GM23248 (cell line): ENCODE measurements at regions not wholly inside any gene's neighbourhood (a gene's known extent, or its start where the extent isn't known, plus 50 kb on each side); places are given as distances from the start of the nearest gene placed in this dataset.

Source experiments
- DNase-seq: peaks from one replicate; pipeline ENCODE4 v3.0.0-alpha.2; 2015
- H2AFZ ChIP-seq: fragments of 200-600 bp; sonication (generic); 2 replicates; pipeline ENCODE4 v1.6.1; 2016; ENCODE audit warnings: antibody characterized with exemption
- H3F3A ChIP-seq: fragments of 200-600 bp; sonication (generic); 2 replicates; pipeline ENCODE4 v1.6.1; 2016; ENCODE audit warnings: mild to moderate bottlenecking, antibody characterized with exemption, mixed run types; ENCODE audit not compliant: insufficient read depth
- H3K27ac ChIP-seq: fragments of 200-600 bp; sonication (generic); 2 replicates; pipeline ENCODE4 v1.5.1; 2016; ENCODE audit warnings: mild to moderate bottlenecking
- H3K27me3 ChIP-seq: fragments of 200-600 bp; sonication (generic); replicated peaks from 2 replicates; pipeline ENCODE4 v1.6.1; 2016; ENCODE audit warnings: mild to moderate bottlenecking; ENCODE audit not compliant: insufficient read depth
- H3K36me3 ChIP-seq: fragments of 200-600 bp; sonication (generic); 2 replicates; pipeline ENCODE4 v1.6.1; 2016; ENCODE audit warnings: low read depth, mild to moderate bottlenecking
- H3K4me1 ChIP-seq: fragments of 200-600 bp; sonication (generic); 2 replicates; pipeline ENCODE4 v1.6.1; 2016; ENCODE audit warnings: mild to moderate bottlenecking; ENCODE audit not compliant: insufficient read depth
- H3K4me2 ChIP-seq: fragments of 200-600 bp; sonication (generic); one replicate; pipeline ENCODE4 v1.6.1; 2016; ENCODE audit warnings: mild to moderate bottlenecking; ENCODE audit not compliant: unreplicated experiment
- H3K4me3 ChIP-seq: fragments of 200-600 bp; sonication (generic); 2 replicates; pipeline ENCODE4 v1.5.1; 2016; ENCODE audit warnings: mild to moderate bottlenecking
- H3K79me2 ChIP-seq: fragments of 200-600 bp; sonication (generic); 2 replicates; pipeline ENCODE4 v1.6.1; 2016; ENCODE audit warnings: mild to moderate bottlenecking; ENCODE audit not compliant: insufficient read depth
- H3K9ac ChIP-seq: fragments of 200-600 bp; sonication (generic); 2 replicates; pipeline ENCODE4 v1.6.1; 2016; ENCODE audit warnings: mild to moderate bottlenecking
- H3K9me2 ChIP-seq: fragments of 200-600 bp; sonication (generic); 2 replicates; pipeline ENCODE4 v1.6.1; 2016; ENCODE audit warnings: mixed run types, mild to moderate bottlenecking, moderate library complexity; ENCODE audit not compliant: insufficient read depth
- H3K9me3 ChIP-seq: fragments of 200-600 bp; sonication (generic); one replicate; pipeline ENCODE4 v1.6.1; 2017; ENCODE audit warnings: low read depth
- H4K20me1 ChIP-seq: fragments of 200-600 bp; sonication (generic); 2 replicates; pipeline ENCODE4 v1.6.0; 2016; ENCODE audit not compliant: insufficient read depth
- EZH2 ChIP-seq: fragments of 200-600 bp; sonication (generic); IDR thresholded peaks from 2 replicates; pipeline ENCODE4 v1.6.1; 2018; ENCODE audit warnings: antibody characterized with exemption, mild to moderate bottlenecking; ENCODE audit not compliant: insufficient read depth, poor library complexity, severe bottlenecking
- EZH2phosphoT487 ChIP-seq: fragments of 200-600 bp; sonication (generic); IDR thresholded peaks from 2 replicates; pipeline ENCODE4 v1.6.1; 2018; ENCODE audit warnings: antibody characterized with exemption, moderate library complexity, mild to moderate bottlenecking, low read depth; ENCODE audit not compliant: insufficient read depth
- WGBS, 2 experiments: methylation state at CpG; one replicate each; pipeline ENCODE4 v1.1.6; 2015 to 2017; ENCODE audit warnings: low lambda C conversion rate in 2 of 2, low coverage in 1 of 2; ENCODE audit errors: missing lambda C conversion rate in 2 of 2; 5-methylcytosine and 5-hydroxymethylcytosine counted together
- in situ Hi-C: fragments of 300-500 bp; cut with MboI; formaldehyde crosslinking; loops from 2 replicates; pipeline ENCODE4 v1.15.0; 2020

DNA sequence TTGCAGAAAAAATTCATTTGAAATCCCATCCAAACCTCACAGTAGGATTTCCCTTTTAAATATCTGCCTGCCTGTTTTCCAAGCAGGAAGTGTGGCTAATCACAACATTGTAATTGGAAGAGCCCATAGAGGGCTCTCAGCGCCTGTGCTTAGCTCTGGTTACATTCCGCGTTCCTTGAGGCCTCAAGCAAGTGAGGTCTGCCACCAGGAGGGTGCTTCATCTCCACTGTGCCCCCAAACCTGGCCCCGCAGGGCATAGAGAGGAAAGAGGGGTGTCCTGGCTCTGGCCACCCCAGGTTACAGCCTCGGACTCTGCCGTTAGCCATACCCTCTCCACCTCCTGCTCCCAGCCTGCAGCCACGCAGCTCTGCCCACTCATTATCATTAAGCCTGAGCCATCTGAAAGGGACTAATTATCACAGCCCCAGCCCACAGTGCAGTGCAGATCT, 214.8 kb downstream of the SP3 start:
- Histone ChIP-seq H3F3A (no peaks in the 10 kb centered on the region), H3K9me3 (no peaks in the 10 kb centered on the region), H3K4me1 (no peaks in the 10 kb centered on the region), H3K9me2 (no peaks in the 10 kb centered on the region), H3K36me3 (no peaks in the 10 kb centered on the region), H3K9ac (no peak overlapping the region), H2AFZ (peak overlapping the region; percentile 71), H3K27ac (no peak overlapping the region), H3K4me2 (no peak overlapping the region), H3K4me3 (no peak overlapping the region; the same call in 1 of the 2 replicates), H3K79me2 (no peaks in the 10 kb centered on the region), H4K20me1 (no peaks in the 10 kb centered on the region), H3K27me3 (no peaks in the 10 kb centered on the region; the same call in none of the 2 replicates)
- WGBS, 2 experiments, result 11% methylated on average over 7 of the region's 7 CpGs
- in situ Hi-C loops, result loop anchor here (10.0 kb wide), 1 partner anchor 594 kb away; no protein-coding TSS in a partner anchor
- peak; percentile 33 for DNase-seq
- TF ChIP-seq EZH2, result no peak
- no peak for TF ChIP-seq EZH2phosphoT487

DNA sequence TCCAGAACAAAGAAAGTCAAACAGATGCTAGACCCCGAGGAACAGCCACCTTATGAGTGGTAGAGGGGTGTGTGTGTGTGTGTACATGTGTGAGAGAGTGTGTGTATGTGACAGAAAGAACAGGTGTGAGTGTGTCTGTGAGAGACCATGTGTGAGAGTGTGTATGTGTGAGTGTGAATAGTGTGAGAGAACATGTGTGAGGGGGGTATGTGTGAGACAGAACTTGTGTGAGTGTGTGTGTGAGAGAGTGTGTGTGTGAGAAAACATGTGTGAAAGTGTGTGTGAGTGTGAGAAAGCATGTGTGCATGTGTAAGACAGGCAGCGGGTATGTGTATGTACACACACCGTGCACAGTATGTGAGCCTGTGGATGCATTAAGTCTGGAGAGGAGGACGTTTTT, 214.3 kb downstream of the SP3 start:
- DNase-seq, result no peak
- no peaks in the 10 kb centered on the region for H3K9me3 ChIP-seq
- in situ Hi-C loops, result loop anchor here (10.0 kb wide), 1 partner anchor 594 kb away; no protein-coding TSS in a partner anchor
- H3F3A ChIP-seq, result no peaks in the 10 kb centered on the region
- no peaks in the 10 kb centered on the region for H3K9me2 ChIP-seq
- no peak overlapping the region for H3K27ac ChIP-seq
- no peaks in the 10 kb centered on the region for H3K4me1 ChIP-seq
- H2AFZ ChIP-seq, result peak overlapping the region; percentile 71; the same call in 1 of the 2 replicates
- H3K9ac ChIP-seq, result no peak overlapping the region
- no peak for TF ChIP-seq EZH2
- TF ChIP-seq EZH2phosphoT487, result no peak
- no peaks in the 10 kb centered on the region for H3K36me3 ChIP-seq
- H4K20me1 ChIP-seq, result no peaks in the 10 kb centered on the region
- WGBS, 2 experiments, result 77 to 84% methylated on average over 4 of the region's 4 CpGs
- H3K4me3 ChIP-seq, result no peak overlapping the region
- no peaks in the 10 kb centered on the region; the same call in none of the 2 replicates for H3K27me3 ChIP-seq
- H3K4me2 ChIP-seq, result no peak overlapping the region
- H3K79me2 ChIP-seq, result no peaks in the 10 kb centered on the region

DNA sequence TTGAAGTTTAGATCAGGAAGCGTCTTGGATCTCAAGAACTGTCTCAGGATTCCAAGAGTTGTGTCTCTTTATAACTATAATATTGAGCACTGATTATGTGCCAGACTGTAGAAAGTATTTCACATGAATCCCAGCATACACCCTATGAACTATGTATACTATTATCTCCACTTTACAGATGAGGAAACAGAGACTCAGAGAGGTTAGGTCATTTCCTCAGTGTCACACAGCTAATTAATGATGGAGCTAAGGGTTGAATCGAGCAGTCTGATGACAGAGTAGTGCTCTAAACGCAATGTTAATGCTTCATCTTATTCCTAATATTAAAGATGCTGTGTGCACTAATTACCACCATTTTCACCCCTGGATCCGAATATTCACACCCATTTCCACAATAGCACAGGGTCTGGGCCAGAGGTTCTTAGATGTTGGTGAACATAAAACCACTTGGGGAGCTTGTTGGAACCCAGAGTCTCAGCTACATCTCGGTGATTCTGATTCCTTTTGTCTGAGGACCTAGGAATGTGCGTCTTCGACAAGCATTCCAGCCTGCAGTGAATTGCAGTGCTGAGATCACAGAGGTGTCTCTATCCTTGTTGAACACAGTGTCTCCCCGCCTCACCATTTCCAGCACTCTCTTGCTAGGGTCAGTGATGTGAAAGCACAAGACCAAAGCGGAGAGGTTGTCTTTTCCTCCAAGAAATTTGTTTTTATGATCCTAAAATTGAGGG, 213.8 kb downstream of the SP3 start:
- Histone ChIP-seq H3K9me3 (no peaks in the 10 kb centered on the region), H3K79me2 (no peaks in the 10 kb centered on the region), H3K9ac (no peak overlapping the region), H3K4me3 (no peak overlapping the region), H3K27ac (no peak overlapping the region), H3K27me3 (no peaks in the 10 kb centered on the region; the same call in none of the 2 replicates), H3K4me2 (no peak overlapping the region), H2AFZ (no peak overlapping the region), H3K9me2 (no peaks in the 10 kb centered on the region), H3K4me1 (no peaks in the 10 kb centered on the region), H3F3A (no peaks in the 10 kb centered on the region), H4K20me1 (no peaks in the 10 kb centered on the region), H3K36me3 (no peaks in the 10 kb centered on the region)
- no peak for DNase-seq
- 75 to 76% methylated on average over 9 of the region's 9 CpGs for WGBS, 2 experiments
- TF ChIP-seq EZH2 (no peak), EZH2phosphoT487 (no peak)
- in situ Hi-C loops, result loop anchor here (10.0 kb wide), 1 partner anchor 593 kb away; no protein-coding TSS in a partner anchor

DNA sequence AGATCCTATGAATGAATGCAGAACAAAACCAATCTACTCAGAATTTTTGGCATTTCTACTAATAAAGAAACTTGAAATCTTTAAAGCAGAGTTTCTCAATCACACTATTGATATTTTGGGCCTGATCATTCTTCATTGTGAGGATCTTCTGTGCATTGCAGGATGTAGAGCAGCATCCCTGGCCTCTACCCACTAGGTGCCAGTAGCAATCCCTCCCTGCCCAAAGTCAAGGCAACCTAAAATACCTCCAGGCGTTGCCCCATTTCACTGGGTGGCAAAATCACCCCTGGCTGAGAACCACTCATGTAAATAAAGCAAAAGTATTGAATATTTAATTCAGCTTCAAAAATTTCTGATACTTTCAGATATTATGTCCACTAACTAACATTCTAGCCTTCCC, 213.0 kb downstream of the SP3 start:
- H3K36me3 ChIP-seq, result no peaks in the 10 kb centered on the region
- H3K9ac ChIP-seq, result no peak overlapping the region
- no peaks in the 10 kb centered on the region; the same call in none of the 2 replicates for H3K27me3 ChIP-seq
- H3K4me2 ChIP-seq, result no peak overlapping the region
- no peaks in the 10 kb centered on the region for H3F3A ChIP-seq
- no peaks in the 10 kb centered on the region for H3K9me3 ChIP-seq
- H2AFZ ChIP-seq, result no peak overlapping the region
- DNase-seq, result peak; percentile 39
- no peak overlapping the region for H3K4me3 ChIP-seq
- 20 to 22% methylated on average over 1 of the region's 1 CpG for WGBS, 2 experiments
- no peak overlapping the region for H3K27ac ChIP-seq
- TF ChIP-seq EZH2 (no peak), EZH2phosphoT487 (no peak)
- H3K4me1 ChIP-seq, result no peaks in the 10 kb centered on the region
- in situ Hi-C loops, result loop anchor here (10.0 kb wide), 1 partner anchor 593 kb away; no protein-coding TSS in a partner anchor
- no peaks in the 10 kb centered on the region for H3K9me2 ChIP-seq
- no peaks in the 10 kb centered on the region for H4K20me1 ChIP-seq
- no peaks in the 10 kb centered on the region for H3K79me2 ChIP-seq
